Liver (tissue), 8 donors: ENCODE measurements at regions not wholly inside any gene's neighbourhood (a gene's known extent, or its start where the extent isn't known, plus 50 kb on each side); places are given as distances from the start of the nearest gene placed in this dataset.

Experiments used
- DNase-seq: peaks from one replicate; pipeline ENCODE4 v3.0.0-alpha.2; 2017; ENCODE audit warnings: low spot score
- H3K27ac ChIP-seq, 2 donors: one replicate each; pipeline ENCODE4 v1.7.0; 2013; ENCODE audit warnings: inconsistent platforms in 2 of 2, low read length in 2 of 2, control low read depth in 1 of 2, low read depth in 1 of 2, mild to moderate bottlenecking in 1 of 2
- H3K27me3 ChIP-seq, 4 donors: one replicate each; pipeline versions ENCODE4 v1.6.1 to v1.7.0; 2013; ENCODE audit warnings: low read length in 3 of 4, inconsistent platforms in 1 of 4, mild to moderate bottlenecking in 1 of 4, moderate library complexity in 1 of 4; ENCODE audit not compliant: control insufficient read depth in 4 of 4, insufficient read depth in 4 of 4
- H3K36me3 ChIP-seq, 4 donors: one replicate each; pipeline versions ENCODE4 v1.6.1 to v1.7.0; 2013; ENCODE audit warnings: low read length in 3 of 4, mild to moderate bottlenecking in 3 of 4, low read depth in 1 of 4, moderate library complexity in 1 of 4; ENCODE audit not compliant: control insufficient read depth in 4 of 4, insufficient read depth in 3 of 4
- H3K4me1 ChIP-seq, 4 donors: one replicate each; pipeline versions ENCODE4 v1.6.1 to v1.7.0; 2013; ENCODE audit warnings: low read length in 3 of 4, mild to moderate bottlenecking in 3 of 4, moderate library complexity in 1 of 4; ENCODE audit not compliant: control insufficient read depth in 4 of 4, insufficient read depth in 4 of 4
- H3K4me3 ChIP-seq, 3 donors: one replicate each; pipeline versions ENCODE4 v1.6.1 to v1.7.0; 2013; ENCODE audit warnings: low read length in 3 of 3, control low read depth in 1 of 3, low read depth in 1 of 3, mild to moderate bottlenecking in 1 of 3
- H3K9ac ChIP-seq, 2 donors: one replicate each; pipeline ENCODE4 v1.7.0; 2013; ENCODE audit warnings: low read length in 2 of 2, mild to moderate bottlenecking in 2 of 2, moderate library complexity in 2 of 2, control low read depth in 1 of 2, low read depth in 1 of 2
- H3K9me3 ChIP-seq, 4 donors: one replicate each; pipeline versions ENCODE4 v1.6.1 to v1.7.0; 2013; ENCODE audit warnings: low read length in 3 of 4; ENCODE audit not compliant: control insufficient read depth in 4 of 4
- EGR1 ChIP-seq, 2 donors: IDR thresholded peaks; 2 replicates each; pipeline ENCODE4 v1.6.1; 2016 to 2018; ENCODE audit warnings: antibody characterized with exemption in 2 of 2, low read depth in 2 of 2
- FOXA2 ChIP-seq: IDR thresholded peaks from 2 replicates; pipeline ENCODE4 v1.6.1; 2016; ENCODE audit warnings: antibody characterized with exemption
- GABPA ChIP-seq, 2 donors: IDR thresholded peaks in 1 of 2; conservative IDR thresholded peaks in 1 of 2; 2 replicates each; pipeline ENCODE4 v1.6.1; 2016; ENCODE audit warnings: antibody characterized with exemption in 2 of 2, mild to moderate bottlenecking in 1 of 2, moderate library complexity in 1 of 2
- HNF4A ChIP-seq, 2 donors: conservative IDR thresholded peaks; 2 replicates each; pipeline ENCODE4 v1.6.1; 2016; ENCODE audit warnings: antibody characterized with exemption in 2 of 2, mild to moderate bottlenecking in 2 of 2
- HNF4G ChIP-seq: IDR thresholded peaks from 2 replicates; pipeline ENCODE4 v1.6.1; 2016; ENCODE audit warnings: antibody characterized with exemption
- JUND ChIP-seq, 2 donors: IDR thresholded peaks; 2 replicates each; pipeline ENCODE4 v1.6.1; 2016; ENCODE audit warnings: antibody characterized with exemption in 2 of 2
- NR2F2 ChIP-seq: IDR thresholded peaks from 2 replicates; pipeline ENCODE4 v1.6.1; 2016; ENCODE audit warnings: antibody characterized with exemption
- RXRA ChIP-seq, 2 donors: IDR thresholded peaks; 2 replicates each; pipeline ENCODE4 v1.6.1; 2017 to 2018; ENCODE audit warnings: antibody characterized with exemption in 2 of 2, mild to moderate bottlenecking in 1 of 2
- TAF1 ChIP-seq: conservative IDR thresholded peaks from 2 replicates; pipeline ENCODE4 v1.6.1; 2016; ENCODE audit warnings: antibody characterized with exemption, mild to moderate bottlenecking
- YY1 ChIP-seq: IDR thresholded peaks from 2 replicates; pipeline ENCODE4 v1.6.1; 2016; ENCODE audit warnings: antibody characterized with exemption, mild to moderate bottlenecking
- WGBS: extraction: QIAGEN DNeasy Blood & Tissue Kit; methylation state at CpG from one replicate; pipeline ENCODE4 v1.1.7; 2013; 5-methylcytosine and 5-hydroxymethylcytosine counted together
- TF ChIP-seq, protein P1 (sequence below): IDR thresholded peaks from 2 replicates; pipeline ENCODE4 v1.6.1; 2016; ENCODE audit warnings: antibody characterized with exemption, mild to moderate bottlenecking
- TF ChIP-seq, protein P2 (sequence below): IDR thresholded peaks from 2 replicates; pipeline ENCODE4 v1.6.1; 2016; ENCODE audit warnings: antibody characterized with exemption
- TF ChIP-seq, protein P3 (sequence below): IDR thresholded peaks from 2 replicates; pipeline ENCODE4 v1.6.1; 2016; ENCODE audit warnings: antibody characterized with exemption
- TF ChIP-seq, protein P4 (sequence below): fragments of 150-350 bp; IDR thresholded peaks from 2 replicates; pipeline ENCODE4 v1.5.1; 2017; ENCODE audit warnings: improper control_type of control experiment, low read depth, low read length; ENCODE audit not compliant: missing input control
- donor health status: healthy.
- donor health status: healthy.
- donor health status: healthy.
- donor health status: healthy.
- donor health status: healthy.

DNA sequence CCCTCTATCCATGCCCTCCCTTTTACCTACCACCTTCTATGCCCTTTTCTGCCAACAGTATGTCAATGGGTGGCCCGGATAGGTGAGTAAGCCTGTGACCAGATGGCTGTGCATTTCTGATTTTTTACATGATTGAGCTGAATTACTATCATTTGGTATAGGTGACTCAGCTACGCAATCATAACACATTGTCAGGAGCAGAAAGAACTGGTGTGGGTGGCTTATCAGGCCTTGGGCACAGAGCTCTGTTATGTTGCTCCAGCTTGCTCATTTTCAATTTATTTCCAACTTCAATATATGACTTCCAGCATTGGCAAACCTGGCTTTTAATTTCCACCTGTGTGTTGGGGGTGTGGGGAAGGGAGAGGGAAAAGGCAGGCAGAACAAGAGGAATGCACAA lies 86.6 kb upstream of the AGBL1 start:
- Histone ChIP-seq H3K4me3 (no peak overlapping the region), H3K27ac (no peak overlapping the region), H3K36me3 (no peaks in the 10 kb centered on the region), H3K27me3 (no peaks in the 10 kb centered on the region), H3K9me3 (peaks cover 0 to 8% (median 0%) of the 10 kb centered on the region in 4 donors), H3K9ac (no peak overlapping the region), H3K4me1 (no peaks in the 10 kb centered on the region)
- 93% methylated on average over 2 of the region's 2 CpGs for WGBS
- no peak for DNase-seq
- TF ChIP-seq NR2F2: no peak
- no peak for TF ChIP-seq FOXA2
- no peak for TF ChIP-seq GABPA (IDR thresholded peaks at IDR 0.05 in 1 of 2, conservative IDR thresholded peaks at IDR 0.05 in 1 of 2)
- TF ChIP-seq EGR1 (IDR thresholded peaks at IDR 0.05; ENCODE audit: low read depth in 2 of 2): no peak
- no peak for TF ChIP-seq YY1
- TF ChIP-seq, protein P1, sequence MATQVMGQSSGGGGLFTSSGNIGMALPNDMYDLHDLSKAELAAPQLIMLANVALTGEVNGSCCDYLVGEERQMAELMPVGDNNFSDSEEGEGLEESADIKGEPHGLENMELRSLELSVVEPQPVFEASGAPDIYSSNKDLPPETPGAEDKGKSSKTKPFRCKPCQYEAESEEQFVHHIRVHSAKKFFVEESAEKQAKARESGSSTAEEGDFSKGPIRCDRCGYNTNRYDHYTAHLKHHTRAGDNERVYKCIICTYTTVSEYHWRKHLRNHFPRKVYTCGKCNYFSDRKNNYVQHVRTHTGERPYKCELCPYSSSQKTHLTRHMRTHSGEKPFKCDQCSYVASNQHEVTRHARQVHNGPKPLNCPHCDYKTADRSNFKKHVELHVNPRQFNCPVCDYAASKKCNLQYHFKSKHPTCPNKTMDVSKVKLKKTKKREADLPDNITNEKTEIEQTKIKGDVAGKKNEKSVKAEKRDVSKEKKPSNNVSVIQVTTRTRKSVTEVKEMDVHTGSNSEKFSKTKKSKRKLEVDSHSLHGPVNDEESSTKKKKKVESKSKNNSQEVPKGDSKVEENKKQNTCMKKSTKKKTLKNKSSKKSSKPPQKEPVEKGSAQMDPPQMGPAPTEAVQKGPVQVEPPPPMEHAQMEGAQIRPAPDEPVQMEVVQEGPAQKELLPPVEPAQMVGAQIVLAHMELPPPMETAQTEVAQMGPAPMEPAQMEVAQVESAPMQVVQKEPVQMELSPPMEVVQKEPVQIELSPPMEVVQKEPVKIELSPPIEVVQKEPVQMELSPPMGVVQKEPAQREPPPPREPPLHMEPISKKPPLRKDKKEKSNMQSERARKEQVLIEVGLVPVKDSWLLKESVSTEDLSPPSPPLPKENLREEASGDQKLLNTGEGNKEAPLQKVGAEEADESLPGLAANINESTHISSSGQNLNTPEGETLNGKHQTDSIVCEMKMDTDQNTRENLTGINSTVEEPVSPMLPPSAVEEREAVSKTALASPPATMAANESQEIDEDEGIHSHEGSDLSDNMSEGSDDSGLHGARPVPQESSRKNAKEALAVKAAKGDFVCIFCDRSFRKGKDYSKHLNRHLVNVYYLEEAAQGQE: no peak

DNA sequence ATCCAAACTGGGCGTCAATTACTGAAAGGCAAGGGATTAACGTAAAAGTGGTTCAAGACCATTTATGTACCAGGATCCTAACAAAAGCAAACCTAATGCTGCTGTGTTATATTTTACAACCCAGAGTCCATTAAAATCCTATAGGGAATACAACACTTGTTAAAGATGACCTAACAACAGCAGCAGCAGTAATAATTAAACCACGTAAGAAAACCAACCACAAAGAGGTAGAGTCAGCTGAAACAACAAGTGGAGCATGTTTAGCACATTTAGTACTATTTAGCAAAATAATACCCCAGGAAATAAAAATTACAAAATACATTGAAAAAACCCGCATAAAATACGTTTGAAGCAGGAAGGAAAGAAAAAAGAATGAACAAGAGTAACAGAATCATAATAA lies 82.1 kb upstream of the AGBL1 start:
- Histone ChIP-seq H3K9me3 (peaks cover 0 to 5% (median 0%) of the 10 kb centered on the region in 4 donors), H3K4me3 (no peak overlapping the region), H3K27ac (no peak overlapping the region), H3K4me1 (no peaks in the 10 kb centered on the region), H3K9ac (no peak overlapping the region), H3K27me3 (peaks cover 0 to 2% (median 0%) of the 10 kb centered on the region in 4 donors), H3K36me3 (no peaks in the 10 kb centered on the region)
- TF ChIP-seq, protein P2, sequence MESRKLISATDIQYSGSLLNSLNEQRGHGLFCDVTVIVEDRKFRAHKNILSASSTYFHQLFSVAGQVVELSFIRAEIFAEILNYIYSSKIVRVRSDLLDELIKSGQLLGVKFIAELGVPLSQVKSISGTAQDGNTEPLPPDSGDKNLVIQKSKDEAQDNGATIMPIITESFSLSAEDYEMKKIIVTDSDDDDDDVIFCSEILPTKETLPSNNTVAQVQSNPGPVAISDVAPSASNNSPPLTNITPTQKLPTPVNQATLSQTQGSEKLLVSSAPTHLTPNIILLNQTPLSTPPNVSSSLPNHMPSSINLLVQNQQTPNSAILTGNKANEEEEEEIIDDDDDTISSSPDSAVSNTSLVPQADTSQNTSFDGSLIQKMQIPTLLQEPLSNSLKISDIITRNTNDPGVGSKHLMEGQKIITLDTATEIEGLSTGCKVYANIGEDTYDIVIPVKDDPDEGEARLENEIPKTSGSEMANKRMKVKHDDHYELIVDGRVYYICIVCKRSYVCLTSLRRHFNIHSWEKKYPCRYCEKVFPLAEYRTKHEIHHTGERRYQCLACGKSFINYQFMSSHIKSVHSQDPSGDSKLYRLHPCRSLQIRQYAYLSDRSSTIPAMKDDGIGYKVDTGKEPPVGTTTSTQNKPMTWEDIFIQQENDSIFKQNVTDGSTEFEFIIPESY: no peak
- no peak for TF ChIP-seq JUND (IDR thresholded peaks at IDR 0.05)
- TF ChIP-seq, protein P3, sequence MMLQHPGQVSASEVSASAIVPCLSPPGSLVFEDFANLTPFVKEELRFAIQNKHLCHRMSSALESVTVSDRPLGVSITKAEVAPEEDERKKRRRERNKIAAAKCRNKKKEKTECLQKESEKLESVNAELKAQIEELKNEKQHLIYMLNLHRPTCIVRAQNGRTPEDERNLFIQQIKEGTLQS: no peak
- TF ChIP-seq RXRA (IDR thresholded peaks at IDR 0.05): no peak
- TF ChIP-seq EGR1 (IDR thresholded peaks at IDR 0.05; ENCODE audit: low read depth in 2 of 2): no peak
- TF ChIP-seq HNF4A (conservative IDR thresholded peaks at IDR 0.05): no peak
- no peak for TF ChIP-seq TAF1
- TF ChIP-seq HNF4G: no peak
- no peak for TF ChIP-seq FOXA2
- TF ChIP-seq, protein P4, sequence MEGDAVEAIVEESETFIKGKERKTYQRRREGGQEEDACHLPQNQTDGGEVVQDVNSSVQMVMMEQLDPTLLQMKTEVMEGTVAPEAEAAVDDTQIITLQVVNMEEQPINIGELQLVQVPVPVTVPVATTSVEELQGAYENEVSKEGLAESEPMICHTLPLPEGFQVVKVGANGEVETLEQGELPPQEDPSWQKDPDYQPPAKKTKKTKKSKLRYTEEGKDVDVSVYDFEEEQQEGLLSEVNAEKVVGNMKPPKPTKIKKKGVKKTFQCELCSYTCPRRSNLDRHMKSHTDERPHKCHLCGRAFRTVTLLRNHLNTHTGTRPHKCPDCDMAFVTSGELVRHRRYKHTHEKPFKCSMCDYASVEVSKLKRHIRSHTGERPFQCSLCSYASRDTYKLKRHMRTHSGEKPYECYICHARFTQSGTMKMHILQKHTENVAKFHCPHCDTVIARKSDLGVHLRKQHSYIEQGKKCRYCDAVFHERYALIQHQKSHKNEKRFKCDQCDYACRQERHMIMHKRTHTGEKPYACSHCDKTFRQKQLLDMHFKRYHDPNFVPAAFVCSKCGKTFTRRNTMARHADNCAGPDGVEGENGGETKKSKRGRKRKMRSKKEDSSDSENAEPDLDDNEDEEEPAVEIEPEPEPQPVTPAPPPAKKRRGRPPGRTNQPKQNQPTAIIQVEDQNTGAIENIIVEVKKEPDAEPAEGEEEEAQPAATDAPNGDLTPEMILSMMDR: no peak
- 90% methylated on average over 5 of the region's 5 CpGs for WGBS
- no peak for DNase-seq
